ENCODE measurements at regions not wholly inside any gene's neighbourhood (a gene's known extent, or its start where the extent isn't known, plus 50 kb on each side); places are given as distances from the start of the nearest gene placed in this dataset.

DNA sequence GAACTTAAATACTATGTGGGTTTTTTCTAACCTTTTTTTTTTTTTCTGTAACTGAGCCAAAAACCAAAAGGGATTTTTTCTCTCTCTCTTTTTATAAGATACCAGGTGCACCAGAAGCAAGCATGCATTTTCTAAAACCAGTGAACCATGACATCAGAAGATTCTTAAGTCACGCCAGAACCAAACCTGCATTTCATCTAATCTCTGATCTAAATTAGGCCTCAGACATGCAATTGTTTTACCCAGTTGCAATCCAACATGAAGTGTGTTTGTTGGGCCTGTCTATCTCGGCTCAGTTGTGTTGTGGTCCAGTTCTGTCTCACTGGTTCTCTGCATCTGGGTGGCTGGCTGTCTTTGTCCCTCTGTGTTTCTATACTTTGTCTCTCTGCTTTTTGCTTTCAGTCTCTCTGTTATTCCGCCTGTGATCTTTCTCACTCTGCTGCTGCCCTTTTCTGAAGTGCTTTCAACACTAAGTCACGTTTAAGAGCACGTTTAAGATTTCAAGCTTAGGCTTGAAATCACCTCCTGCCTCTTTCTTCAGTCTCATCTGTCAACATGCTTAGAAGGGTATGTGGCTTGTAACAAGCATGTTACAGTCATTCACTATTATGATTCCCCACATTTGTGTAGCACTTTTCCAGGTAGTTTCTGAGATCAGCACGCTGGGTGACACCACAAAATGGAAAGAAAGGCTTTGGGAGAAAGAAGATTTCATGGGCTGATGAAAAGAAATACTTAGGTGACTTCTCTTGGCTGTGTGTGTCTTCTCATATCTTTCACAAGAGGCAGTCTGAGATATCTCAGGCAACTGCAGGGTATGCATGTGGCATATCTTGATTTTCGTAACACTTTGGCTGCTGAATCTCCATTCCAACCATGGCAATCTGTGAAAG is 488.9 kb downstream of the SHISA9 start:
- intact Hi-C loops (cut with DNase I), result no loop called here
- no peak for DNase-seq
- Histone ChIP-seq H3K4me1 (peaks cover 0 to 12% (median 0%) of the 10 kb centered on the region in 3 donors), H3K9me3 (peaks cover 0 to 11% (median 0%) of the 10 kb centered on the region in 3 donors), H3K4me3 (no peak overlapping the region), H3K27ac (no peak overlapping the region), H3K36me3 (no peaks in the 10 kb centered on the region), H3K27me3 (no peaks in the 10 kb centered on the region)
- TF ChIP-seq, protein P1, sequence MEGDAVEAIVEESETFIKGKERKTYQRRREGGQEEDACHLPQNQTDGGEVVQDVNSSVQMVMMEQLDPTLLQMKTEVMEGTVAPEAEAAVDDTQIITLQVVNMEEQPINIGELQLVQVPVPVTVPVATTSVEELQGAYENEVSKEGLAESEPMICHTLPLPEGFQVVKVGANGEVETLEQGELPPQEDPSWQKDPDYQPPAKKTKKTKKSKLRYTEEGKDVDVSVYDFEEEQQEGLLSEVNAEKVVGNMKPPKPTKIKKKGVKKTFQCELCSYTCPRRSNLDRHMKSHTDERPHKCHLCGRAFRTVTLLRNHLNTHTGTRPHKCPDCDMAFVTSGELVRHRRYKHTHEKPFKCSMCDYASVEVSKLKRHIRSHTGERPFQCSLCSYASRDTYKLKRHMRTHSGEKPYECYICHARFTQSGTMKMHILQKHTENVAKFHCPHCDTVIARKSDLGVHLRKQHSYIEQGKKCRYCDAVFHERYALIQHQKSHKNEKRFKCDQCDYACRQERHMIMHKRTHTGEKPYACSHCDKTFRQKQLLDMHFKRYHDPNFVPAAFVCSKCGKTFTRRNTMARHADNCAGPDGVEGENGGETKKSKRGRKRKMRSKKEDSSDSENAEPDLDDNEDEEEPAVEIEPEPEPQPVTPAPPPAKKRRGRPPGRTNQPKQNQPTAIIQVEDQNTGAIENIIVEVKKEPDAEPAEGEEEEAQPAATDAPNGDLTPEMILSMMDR (IDR thresholded peaks at IDR 0.05), result no peak
- no peak for TF ChIP-seq POLR2A (IDR thresholded peaks at IDR 0.05)
- WGBS, 2 donors, result 43 to 47% methylated on average over 7 of the region's 7 CpGs

DNA sequence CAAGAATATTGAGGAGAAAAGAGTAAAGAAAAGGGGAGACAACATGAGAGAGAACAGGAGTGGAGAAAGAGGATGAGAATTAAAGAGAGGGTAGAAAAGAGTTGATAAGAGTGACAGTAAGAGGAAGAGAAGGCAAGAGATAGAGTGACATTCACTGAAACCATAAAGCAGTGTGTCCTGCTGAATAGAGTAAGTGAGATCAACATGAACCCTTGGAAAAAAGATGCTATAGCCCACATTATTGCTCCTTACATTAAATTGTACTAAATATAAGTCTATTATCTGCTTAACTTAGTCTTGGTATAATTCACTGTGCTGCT is 489.5 kb downstream of the SHISA9 start:
- intact Hi-C loops (cut with DNase I), result no loop called here

DNA sequence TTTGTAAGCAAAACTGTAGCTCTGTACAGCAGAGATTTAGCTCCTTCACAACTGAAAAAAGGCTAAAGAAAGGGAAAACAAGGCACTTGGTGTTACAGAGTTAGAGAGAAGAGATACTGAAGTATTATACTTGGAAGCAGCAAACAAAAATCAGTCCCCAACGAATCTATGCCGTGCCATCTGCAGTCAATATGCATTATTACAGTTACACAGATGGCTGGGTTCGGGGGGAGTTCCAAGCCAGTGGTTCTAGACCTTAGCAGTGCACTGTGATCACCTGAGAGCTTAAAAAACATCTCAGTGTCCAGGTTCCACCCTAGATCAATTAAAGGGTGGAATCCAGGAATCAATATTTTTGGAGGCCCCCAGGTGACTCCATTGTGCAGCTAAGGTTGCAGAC is 489.9 kb downstream of the SHISA9 start:
- intact Hi-C loops (cut with DNase I), result no loop called here
- Histone ChIP-seq H3K27me3 (no peaks in the 10 kb centered on the region), H3K4me1 (peaks cover 0 to 12% (median 0%) of the 10 kb centered on the region in 3 donors), H3K36me3 (no peaks in the 10 kb centered on the region), H3K9me3 (peaks cover 0 to 3% (median 0%) of the 10 kb centered on the region in 3 donors), H3K4me3 (no peak overlapping the region), H3K27ac (no peak overlapping the region)
- DNase-seq, result no peak
- 63 to 65% methylated on average over 3 of the region's 3 CpGs for WGBS, 2 donors
- no peak for TF ChIP-seq POLR2A (IDR thresholded peaks at IDR 0.05)
- TF ChIP-seq, protein P1 (IDR thresholded peaks at IDR 0.05), result no peak

More for the DNA sequence above, 489.5 kb downstream of the SHISA9 start:
- H3K27ac ChIP-seq, result no peak overlapping the region
- H3K4me1 ChIP-seq, result peaks cover 0 to 12% (median 0%) of the 10 kb centered on the region in 3 donors
- H3K36me3 ChIP-seq, result no peaks in the 10 kb centered on the region
- peaks cover 0 to 7% (median 0%) of the 10 kb centered on the region in 3 donors for H3K9me3 ChIP-seq
- no peaks in the 10 kb centered on the region for H3K27me3 ChIP-seq
- TF ChIP-seq, protein P1 (IDR thresholded peaks at IDR 0.05), result no peak
- TF ChIP-seq POLR2A (IDR thresholded peaks at IDR 0.05), result no peak
- DNase-seq, result no peak
- no peak overlapping the region for H3K4me3 ChIP-seq

DNA sequence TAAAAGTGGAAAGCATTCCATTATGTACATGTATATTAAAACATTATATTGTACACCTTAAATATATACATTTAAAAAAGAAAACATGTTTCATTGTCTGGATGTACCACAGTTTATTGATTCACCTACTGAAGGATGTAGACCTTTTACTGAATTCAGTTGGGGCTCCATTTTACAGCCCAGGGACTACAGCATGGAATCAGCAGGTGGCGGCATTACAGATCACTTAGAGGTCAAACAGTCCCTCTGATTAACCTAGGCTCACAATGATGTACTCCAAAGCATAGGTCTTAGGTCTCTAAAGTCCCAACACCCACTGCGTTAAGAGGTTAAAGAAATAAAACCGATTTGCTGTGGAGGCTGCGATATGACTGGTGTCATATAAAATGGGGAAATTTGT is 490.9 kb downstream of the SHISA9 start:
- H3K27ac ChIP-seq, result no peak overlapping the region
- DNase-seq, result no peak
- WGBS, 2 donors, result 90% methylated on average over 4 of the region's 4 CpGs
- no peaks in the 10 kb centered on the region for H3K36me3 ChIP-seq
- H3K4me3 ChIP-seq, result no peak overlapping the region
- H3K9me3 ChIP-seq, result no peaks in the 10 kb centered on the region
- TF ChIP-seq, protein P1 (IDR thresholded peaks at IDR 0.05), result no peak
- no peak for TF ChIP-seq POLR2A (IDR thresholded peaks at IDR 0.05)
- intact Hi-C loops (cut with DNase I), result no loop called here
- peaks cover 0 to 12% (median 0%) of the 10 kb centered on the region in 3 donors for H3K4me1 ChIP-seq
- H3K27me3 ChIP-seq, result no peaks in the 10 kb centered on the region

DNA sequence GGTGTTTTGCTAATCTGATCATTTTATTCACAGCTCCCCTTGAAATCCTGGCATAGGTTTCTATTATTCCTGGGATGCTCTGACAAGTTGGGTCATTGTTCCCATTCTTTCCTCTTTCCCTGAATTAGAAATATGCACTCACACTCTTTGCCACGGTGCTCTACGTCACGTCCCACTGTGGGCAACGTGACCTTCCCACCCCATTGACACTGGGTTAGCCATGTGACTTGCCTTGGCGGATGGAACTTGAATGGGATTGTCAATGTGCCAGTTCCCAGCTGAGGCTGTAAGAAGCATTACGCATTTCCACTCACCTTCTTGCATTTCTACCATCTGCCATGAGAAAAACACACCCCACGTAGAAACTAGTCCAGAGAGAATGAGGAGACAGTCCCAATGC is 492.4 kb downstream of the SHISA9 start:
- Histone ChIP-seq H3K4me1 (peaks cover 0 to 12% (median 0%) of the 10 kb centered on the region in 3 donors), H3K4me3 (no peak overlapping the region), H3K27ac (no peak overlapping the region), H3K9me3 (no peaks in the 10 kb centered on the region), H3K27me3 (no peaks in the 10 kb centered on the region), H3K36me3 (no peaks in the 10 kb centered on the region)
- intact Hi-C loops (cut with DNase I), result no loop called here
- WGBS, 2 donors, result 59 to 62% methylated on average over 7 of the region's 7 CpGs
- no peak for DNase-seq
- TF ChIP-seq POLR2A (IDR thresholded peaks at IDR 0.05), result no peak
- TF ChIP-seq, protein P1 (IDR thresholded peaks at IDR 0.05), result no peak
